ENCODE measurements at regions not wholly inside any gene's neighbourhood (a gene's known extent, or its start where the extent isn't known, plus 50 kb on each side); places are given as distances from the start of the nearest gene placed in this dataset.
"Not testable (repeated sequence)": the region's sequence is repeated elsewhere in the genome, so short reads cannot be mapped to it uniquely, and the experiment has no call there.

GRCh38 chr2:194567661-194568017, 1089.4 kb upstream of the SLC39A10 start:
- DNase-seq, result no peak

- no peak for DNase-seq
These were observed 1089.9 kb upstream of the SLC39A10 start for GRCh38 chr2:194566907-194567660.

GRCh38 chr2:194564422-194564821, 1092.6 kb upstream of the SLC39A10 start:
- DNase-seq, result no peak

DNA sequence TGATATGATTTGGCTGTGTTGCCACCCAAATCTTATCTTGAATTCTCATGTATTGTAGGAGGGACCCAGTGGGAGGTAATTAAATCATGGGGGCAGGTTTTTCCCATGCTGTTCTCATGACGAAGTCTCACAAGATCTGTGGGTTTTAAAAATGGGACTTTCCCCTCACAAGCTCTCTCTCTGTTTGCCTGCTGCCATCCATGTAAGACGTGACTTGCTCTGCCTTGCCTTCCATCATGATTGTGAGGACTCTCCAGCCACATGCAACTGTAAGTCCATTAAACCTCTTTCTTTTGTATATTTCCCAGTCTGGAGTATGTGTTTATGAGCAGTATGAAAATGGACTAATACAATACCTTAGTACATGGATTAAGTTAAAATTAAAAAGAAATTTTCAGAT, 1094.7 kb upstream of the SLC39A10 start:
- no peak for DNase-seq

- DNase-seq, result no peak
These were observed 1097.1 kb upstream of the SLC39A10 start for GRCh38 chr2:194559964-194560363.

- DNase-seq, result no peak
These were observed 1097.5 kb upstream of the SLC39A10 start for GRCh38 chr2:194559523-194559922.

GRCh38 chr2:194557993-194558392, 1099.0 kb upstream of the SLC39A10 start:
- DNase-seq, result no peak

GRCh38 chr2:194556629-194557028, 1100.4 kb upstream of the SLC39A10 start:
- DNase-seq, result no peak

GRCh38 chr2:194553980-194554379, 1103.0 kb upstream of the SLC39A10 start:
- DNase-seq, result no peak

DNA sequence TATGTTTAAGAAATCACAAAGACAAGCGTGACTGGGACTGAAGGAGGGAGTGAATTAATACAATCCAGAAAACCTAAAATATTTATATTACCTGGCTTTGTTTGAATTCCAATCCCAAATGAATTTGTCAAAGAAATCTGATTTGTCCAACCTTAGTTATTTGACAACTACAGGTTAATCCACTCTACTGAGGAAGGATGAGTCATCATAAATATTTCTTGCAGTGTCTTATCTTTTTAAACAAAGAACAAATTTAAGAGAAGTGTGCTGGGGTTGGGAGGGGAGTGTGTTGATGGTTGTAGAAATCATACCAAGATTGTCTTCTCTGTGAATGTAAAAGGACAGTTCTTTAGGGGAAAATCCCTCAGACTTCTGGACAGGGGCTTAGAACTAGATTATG, 1106.3 kb upstream of the SLC39A10 start:
- no peak for DNase-seq

- DNase-seq, result no peak
These were observed 1107.6 kb upstream of the SLC39A10 start for GRCh38 chr2:194549387-194549786.

- no peak for DNase-seq
These were observed 1111.0 kb upstream of the SLC39A10 start for GRCh38 chr2:194545978-194546377.

- DNase-seq, result no peak
These were observed 1117.6 kb upstream of the SLC39A10 start for GRCh38 chr2:194539425-194539824.

DNA sequence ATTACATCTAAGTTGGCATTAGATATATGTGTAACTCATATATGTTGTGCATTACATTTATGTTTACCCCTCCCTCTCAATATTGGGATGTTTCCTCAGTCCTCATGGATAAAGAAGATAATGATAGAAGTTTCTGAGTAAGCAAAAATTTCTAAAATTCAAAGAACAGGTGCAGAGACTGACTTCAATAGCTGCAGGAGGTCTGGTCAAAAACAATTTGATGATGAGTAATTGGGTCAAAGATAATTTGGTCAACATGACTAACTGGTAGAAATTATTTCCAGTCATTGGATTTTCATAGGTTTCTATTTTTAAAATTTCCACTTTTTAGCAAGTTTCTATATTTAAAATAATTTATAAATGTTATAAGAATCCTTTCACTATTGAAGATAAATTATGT, 1130.9 kb upstream of the SLC39A10 start:
- DNase-seq, result no peak

- DNase-seq, result no peak
These were observed 1142.7 kb upstream of the SLC39A10 start for GRCh38 chr2:194514281-194514680.

- not testable (repeated sequence) for DNase-seq
These were observed 1146.0 kb upstream of the SLC39A10 start for GRCh38 chr2:194511070-194511469.

DNA sequence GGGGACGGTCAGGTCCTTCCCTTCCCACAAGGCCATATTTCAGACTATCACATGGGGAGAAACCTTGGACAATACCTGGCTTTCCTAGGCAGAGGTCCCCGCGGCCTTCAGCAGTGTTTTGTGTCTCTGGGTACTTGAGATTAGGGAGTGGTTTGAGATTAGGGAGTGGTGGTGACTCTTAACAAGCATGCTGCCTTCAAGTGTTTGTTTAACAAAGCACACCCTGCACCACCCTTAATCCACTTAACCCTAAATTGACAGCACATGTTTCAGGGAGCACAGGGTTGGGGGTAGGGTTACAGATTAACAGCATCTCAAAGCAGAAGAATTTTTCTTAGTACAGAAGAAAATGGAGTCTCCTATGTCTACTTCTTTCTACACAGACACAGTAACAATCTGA, 1152.2 kb upstream of the SLC39A10 start:
- not testable (repeated sequence) for DNase-seq

- DNase-seq, result no peak
These were observed 1162.0 kb upstream of the SLC39A10 start for GRCh38 chr2:194495046-194495445.

- no peak for DNase-seq
These were observed 1162.6 kb upstream of the SLC39A10 start for GRCh38 chr2:194494401-194494800.

DNA sequence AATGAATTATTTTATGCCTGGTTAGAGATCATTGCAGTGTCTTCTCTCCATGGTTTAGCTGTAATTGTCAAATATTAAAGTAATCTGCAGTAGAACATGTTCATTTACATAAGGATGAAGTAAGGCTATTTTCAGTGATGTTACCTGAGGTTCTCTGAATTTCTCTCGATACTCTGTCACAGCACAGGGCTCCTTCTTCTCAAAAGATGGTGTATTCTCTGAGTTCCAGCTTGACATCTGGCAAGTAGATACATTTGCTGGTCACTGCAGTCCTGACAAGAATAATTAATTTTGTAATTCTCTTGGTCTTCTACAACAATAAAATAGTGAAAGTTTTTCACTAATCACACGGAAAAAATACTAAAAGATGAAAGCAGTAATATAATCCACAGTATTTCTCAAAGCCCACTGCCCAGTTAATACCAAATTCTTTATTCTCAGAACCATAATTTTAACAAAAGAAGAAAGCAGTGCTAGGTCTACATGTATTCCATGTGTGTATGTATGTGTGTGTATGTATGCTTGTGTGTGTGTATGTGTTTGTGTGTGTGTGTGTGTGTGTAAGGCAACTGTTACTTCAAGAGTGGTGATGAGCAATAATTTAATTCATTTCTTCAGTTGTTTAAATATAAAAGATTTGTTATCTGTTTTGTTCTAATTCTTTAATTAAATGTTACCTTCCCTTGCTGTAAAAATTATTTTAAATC, 1165.5 kb upstream of the SLC39A10 start:
- no peak for DNase-seq

GRCh38 chr2:194486326-194486725, 1170.7 kb upstream of the SLC39A10 start:
- no peak for DNase-seq

- DNase-seq, result no peak
These were observed 1174.0 kb upstream of the SLC39A10 start for GRCh38 chr2:194483041-194483440.

- DNase-seq, result no peak
These were observed 1191.4 kb upstream of the SLC39A10 start for GRCh38 chr2:194465641-194466040.

DNA sequence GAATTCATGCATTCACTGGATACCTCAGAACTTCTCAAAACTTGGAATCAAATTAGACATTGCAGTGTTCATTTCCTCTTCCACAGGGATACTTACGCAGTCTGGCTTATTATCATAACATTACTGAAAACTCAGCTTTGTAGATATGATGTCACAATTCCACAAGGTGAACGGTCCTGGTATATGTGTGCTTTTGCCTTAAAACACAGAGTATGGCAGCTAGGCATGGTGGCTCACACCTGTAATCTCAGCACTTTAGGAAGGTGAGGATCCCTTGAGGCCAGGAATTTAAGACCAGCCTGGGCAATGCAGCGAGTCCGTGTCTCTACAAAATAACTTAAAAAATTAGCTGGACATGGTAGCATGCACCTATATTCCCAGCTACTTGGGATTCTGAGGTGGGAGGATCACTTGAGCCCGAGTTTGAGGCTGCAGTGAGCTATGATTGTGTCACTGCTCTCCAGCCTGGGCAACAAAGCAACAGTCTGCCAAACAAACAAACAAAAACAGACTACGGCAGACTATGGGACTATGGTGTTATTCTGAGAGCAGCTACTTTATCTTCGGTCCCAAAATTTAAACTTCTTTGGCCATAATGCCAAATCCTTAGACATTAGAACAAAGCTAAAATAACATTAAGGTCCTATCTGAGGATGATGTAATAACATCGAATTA, 1191.9 kb upstream of the SLC39A10 start:
- no peak for DNase-seq

Data from stimulated activated CD4-positive, alpha-beta T cell treated with anti-CD3 and anti-CD28 coated beads, Interleukin-4, amount 100 ng/mL, for 1 hour (primary cell).